HFF-Myc (cell line): ENCODE measurements at regions not wholly inside any gene's neighbourhood (a gene's known extent, or its start where the extent isn't known, plus 50 kb on each side); places are given as distances from the start of the nearest gene placed in this dataset.

Experiments used
- DNase-seq: peaks from one replicate; pipeline ENCODE4 v3.0.0-alpha.2; 2011; ENCODE audit warnings: low read depth; ENCODE audit errors: extremely low read depth
- H3K4me3 ChIP-seq: replicated peaks from 2 replicates; pipeline ENCODE4 v1.5.1; 2011; ENCODE audit warnings: low read depth, mild to moderate bottlenecking, control low read depth, low read length
- TF ChIP-seq, protein P1 (sequence below): IDR thresholded peaks from 2 replicates; pipeline ENCODE4 v1.5.1; 2012; ENCODE audit warnings: mild to moderate bottlenecking, low read depth, low read length, control low read depth; ENCODE audit errors: missing control alignments

DNA sequence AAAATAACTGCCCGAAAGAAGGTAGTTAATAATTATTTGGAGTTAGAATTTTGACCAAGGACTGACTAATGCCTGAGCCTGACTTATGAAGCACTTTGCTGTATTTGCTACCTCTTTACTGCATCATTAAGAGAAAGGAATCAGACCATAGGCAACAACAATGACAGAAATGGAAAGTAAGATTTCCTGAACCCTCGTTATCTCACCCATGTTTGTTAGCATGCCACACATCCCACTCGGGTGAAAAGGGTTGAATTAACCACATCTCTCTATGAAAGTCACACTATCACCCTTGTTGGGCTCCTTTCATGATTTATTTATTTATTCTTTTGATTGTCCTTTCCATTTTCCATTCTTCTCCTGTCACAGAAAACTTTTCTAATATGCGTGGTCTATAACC is 59.6 kb downstream of the OLIG3 start:
- no peak for DNase-seq
- no peak overlapping the region for H3K4me3 ChIP-seq
- TF ChIP-seq, protein P1, sequence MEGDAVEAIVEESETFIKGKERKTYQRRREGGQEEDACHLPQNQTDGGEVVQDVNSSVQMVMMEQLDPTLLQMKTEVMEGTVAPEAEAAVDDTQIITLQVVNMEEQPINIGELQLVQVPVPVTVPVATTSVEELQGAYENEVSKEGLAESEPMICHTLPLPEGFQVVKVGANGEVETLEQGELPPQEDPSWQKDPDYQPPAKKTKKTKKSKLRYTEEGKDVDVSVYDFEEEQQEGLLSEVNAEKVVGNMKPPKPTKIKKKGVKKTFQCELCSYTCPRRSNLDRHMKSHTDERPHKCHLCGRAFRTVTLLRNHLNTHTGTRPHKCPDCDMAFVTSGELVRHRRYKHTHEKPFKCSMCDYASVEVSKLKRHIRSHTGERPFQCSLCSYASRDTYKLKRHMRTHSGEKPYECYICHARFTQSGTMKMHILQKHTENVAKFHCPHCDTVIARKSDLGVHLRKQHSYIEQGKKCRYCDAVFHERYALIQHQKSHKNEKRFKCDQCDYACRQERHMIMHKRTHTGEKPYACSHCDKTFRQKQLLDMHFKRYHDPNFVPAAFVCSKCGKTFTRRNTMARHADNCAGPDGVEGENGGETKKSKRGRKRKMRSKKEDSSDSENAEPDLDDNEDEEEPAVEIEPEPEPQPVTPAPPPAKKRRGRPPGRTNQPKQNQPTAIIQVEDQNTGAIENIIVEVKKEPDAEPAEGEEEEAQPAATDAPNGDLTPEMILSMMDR = no peak

DNA sequence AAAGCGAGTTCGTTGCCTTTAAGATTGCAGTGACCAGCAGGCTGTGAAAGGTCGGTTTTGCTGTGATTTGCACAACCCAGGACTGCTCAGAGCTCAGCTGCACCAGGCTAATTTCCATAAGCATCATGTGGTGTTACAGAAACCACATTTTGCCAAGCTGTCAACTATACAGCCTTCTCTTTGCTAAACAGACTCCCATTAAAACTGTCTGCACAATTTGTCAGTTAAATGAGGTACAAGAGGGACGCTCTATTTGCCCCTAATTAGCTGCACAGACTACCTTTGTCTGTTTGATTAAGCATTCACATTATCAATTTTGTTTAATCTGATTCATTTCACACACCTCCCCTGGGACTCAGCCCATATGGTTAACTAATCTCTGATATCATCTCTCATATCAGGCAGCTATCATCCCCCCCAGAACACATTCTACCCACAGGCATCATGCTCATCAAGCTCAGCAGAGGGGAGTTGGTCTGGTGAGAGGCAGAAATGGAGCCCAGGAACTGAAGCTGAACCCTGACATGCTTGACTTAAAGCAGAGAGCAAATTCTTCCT is 62.1 kb downstream of the OLIG3 start:
- TF ChIP-seq, protein P1 = no peak
- no peak overlapping the region for H3K4me3 ChIP-seq
- DNase-seq = no peak

DNA sequence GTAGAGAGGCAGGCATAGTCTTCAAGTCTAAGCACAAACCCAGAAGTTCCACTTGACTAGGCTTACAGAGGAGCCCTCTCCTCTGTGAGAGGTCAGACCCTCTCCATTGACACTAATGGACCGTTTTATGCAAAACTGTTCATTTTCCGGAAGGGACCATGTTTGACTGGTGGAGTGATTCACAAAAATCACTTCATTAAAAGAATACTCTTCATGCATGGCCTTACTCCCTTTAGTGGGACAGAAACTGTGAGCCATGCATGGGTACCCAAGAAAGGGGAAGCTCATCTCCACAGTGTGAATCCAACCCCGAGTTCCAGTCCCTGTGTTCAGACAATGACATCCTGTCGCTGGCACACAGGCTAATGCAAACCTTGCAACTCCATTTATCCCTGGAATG is 63.2 kb downstream of the OLIG3 start:
- TF ChIP-seq, protein P1 = no peak
- no peak overlapping the region for H3K4me3 ChIP-seq
- DNase-seq = no peak

DNA sequence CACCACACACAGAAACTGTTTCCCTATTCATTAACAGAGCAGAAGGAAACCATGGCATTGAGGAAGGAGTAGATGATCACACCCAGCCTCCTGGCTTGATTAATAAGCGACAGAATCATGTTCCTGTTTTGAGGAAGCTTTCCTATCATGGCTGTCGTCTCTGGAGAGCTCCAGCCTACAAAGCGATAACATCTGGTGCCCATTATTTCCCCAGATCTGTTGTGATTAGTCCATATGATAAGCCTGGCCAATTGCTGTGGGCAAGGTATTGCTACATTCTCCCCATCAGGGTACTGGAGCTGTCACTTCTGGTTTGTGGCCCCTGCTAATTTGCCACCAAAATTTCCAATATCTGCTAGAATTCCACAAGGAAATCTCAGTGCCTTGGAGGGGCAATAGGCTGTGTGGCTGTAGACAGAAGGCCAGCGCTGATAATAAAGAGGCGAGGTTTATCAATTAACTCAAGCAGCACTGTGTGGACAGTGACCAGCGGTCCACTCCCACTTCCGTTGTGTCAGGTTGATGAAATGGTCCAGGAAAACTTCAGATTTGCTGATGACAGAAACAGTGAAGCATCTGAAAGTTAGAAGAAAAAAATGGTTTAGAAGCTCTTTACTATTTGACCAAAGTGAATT is 66.4 kb downstream of the OLIG3 start:
- no peak overlapping the region for H3K4me3 ChIP-seq
- DNase-seq = no peak

DNA sequence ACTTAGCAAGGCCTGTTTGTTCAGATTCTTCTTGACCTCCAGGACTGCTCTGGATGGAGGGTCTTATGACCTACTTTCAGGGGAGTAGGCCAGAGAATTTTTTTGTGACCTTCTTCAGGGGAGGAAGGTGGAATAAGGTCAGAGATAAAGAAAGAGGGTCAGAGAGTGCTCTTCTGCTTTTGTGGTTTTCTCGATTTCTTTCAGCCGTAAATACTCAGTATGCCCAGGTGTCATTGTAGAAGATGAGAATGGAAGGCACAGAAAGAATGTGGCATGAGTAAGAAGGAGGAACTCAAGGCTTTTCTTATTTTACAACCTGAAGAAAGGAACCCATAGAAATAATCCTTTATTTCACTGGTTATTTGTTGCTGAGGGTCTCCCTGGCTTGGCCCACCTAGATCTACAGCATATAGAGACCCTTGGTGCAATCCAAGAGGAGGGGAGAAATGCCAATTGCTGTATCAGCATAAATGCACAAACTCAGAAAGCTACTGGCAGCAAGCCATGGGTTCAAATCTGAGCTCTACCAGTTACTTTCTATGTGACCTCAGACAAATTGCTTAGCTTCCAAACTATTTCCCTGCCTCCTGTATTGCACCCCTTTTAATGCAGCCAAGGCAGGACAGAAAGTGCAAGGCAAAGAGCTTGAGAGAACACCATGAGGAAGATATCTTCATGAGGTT is 68.0 kb downstream of the OLIG3 start:
- no peak for DNase-seq
- TF ChIP-seq, protein P1 = no peak
- no peak overlapping the region for H3K4me3 ChIP-seq

More for the DNA sequence above, 66.4 kb downstream of the OLIG3 start:
- TF ChIP-seq, protein P1 = no peak

DNA sequence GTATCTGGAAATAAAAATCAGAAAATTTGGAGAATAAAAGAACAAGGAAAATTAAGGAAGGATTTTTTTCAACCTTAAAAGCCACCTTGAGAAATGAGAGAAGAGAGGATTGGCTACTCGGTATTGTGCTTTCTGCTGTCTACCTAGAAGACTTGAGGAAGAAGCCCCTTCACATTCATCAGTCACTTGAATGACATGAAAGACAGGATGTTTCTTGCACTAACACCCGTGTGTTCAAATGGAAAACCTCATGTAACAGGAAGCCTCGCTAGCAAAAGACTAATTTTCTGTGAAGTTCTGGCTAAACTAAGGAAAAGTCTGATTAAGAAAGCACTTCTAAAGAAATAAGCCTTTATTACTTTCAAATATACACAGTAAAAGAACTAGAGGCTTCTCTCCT is 69.9 kb downstream of the OLIG3 start:
- no peak overlapping the region for H3K4me3 ChIP-seq
- TF ChIP-seq, protein P1 = no peak
- no peak for DNase-seq
